Activated CD4-positive, alpha-beta T cell treated with anti-CD3 and anti-CD28 coated beads, Interleukin-10, Interleukin-2, amounts not matched to agents 100 ng/mL and 50 ng/mL, durations not matched to agents 16 hours and 8 hours (primary cell): ENCODE measurements at regions not wholly inside any gene's neighbourhood (a gene's known extent, or its start where the extent isn't known, plus 50 kb on each side); places are given as distances from the start of the nearest gene placed in this dataset.

Experiments used
- DNase-seq: peaks from one replicate; pipeline ENCODE4 v3.0.0-alpha.2; 2020

GRCh38 chr1:201711811-201712210 lies 117.1 kb upstream of the IPO9 start:
- DNase-seq, result no peak

DNA sequence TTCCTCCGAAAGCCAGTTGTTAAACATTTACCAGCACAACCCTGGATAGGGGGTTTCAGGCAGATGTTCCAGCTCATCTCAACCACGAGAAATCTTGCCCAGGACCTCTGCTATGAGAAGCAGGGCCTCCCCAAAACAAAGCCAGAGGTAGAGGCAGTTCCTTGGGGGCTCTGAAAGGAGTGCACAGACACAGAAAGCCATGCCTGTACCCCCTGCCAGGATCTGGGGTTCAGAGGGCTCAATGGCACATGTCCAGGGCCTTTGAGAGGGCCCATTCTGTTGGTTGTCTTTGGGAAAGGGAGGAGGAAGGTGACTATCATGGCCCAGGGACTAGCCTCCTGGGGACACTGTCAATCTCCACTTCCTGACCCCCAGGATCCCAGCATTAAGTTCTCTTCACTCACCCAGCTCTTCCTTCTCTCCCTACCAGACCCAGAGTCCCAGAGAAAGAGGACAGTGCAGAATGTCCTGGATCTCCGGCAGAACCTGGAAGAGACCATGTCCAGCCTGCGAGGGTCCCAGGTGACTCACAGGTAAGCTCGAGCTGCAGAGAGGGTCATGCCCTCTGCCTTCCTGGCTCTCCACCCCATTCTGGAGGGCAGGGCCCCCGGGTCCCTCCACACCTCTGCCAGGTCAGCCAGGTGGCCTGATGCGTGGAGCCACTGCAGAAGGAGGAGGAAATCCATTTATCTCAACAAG lies 116.4 kb upstream of the IPO9 start:
- no peak for DNase-seq

DNA sequence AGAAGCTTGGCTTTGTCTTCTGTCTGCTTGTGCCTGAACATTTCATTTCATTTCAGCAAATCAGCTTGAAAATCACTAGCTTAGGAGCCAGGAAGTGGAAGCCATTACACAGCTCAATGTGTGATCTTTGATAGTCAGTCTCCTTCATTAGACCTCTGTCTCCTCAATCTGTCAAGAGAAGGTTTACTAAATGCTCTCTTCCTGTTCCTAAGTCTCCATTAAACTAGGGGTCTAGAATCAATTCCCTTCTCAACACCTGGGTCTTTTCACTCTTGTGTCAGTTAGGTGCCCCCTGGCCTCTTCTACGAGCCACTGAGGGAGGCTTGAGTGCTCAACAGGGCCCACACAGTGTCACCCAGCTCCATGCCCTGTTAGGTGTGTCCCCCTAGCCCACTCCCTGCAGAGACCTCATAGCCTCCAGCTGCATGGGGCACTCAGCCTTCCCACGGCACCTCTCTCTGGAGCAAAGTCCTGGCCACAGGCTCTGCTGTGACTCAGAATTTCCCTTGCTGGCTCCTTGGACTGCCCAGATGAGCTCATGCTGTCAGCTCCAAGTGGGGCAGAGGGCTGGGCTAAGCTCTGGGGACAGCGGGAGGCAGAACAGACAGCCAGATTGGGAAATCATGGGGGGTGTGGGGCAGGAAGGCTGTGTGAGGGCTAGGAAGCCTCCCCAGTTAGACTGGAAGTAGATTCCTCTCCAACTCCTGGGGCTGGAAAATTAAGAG lies 115.7 kb upstream of the IPO9 start:
- no peak for DNase-seq

DNA sequence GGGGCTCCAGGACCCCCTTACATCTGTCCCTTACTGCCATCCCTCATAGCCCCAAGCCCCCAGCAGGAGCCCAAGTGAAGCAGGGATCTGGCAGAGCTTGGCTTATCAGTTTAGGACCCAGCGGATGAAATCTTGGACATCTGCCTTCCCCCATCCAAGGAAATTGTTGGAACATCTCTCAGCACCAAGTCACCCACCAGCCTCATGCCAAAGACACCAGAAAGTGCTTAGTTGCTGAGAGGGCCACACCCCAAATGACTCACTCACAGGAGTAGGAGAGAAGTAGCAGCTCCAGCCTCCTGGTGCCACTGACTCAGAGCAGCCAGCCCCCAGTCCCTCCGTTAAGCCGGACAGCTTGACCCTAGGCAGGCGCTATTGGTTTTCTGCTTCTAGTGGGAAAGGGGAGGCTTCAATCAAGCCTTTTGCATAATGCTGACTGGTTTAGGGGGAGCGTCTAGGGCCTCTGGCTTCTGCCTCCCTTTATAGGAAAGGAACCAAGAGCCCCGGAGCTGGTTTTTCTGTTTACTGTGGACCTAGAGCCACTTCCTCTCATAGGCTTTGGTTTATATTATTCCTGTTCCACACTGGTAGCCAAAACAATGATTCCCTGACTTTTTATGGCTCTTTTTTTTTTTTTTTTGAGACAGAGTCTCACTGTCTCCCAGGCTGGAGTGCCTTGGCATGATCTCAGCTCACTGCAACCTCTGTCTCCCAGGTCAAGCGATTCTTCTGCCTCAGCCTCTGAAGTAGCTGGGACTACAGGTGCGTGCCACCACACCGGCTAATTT lies 114.2 kb upstream of the IPO9 start:
- no peak for DNase-seq

- no peak for DNase-seq
Observed at GRCh38 chr1:201715351-201715750, 113.6 kb upstream of the IPO9 start.

DNA sequence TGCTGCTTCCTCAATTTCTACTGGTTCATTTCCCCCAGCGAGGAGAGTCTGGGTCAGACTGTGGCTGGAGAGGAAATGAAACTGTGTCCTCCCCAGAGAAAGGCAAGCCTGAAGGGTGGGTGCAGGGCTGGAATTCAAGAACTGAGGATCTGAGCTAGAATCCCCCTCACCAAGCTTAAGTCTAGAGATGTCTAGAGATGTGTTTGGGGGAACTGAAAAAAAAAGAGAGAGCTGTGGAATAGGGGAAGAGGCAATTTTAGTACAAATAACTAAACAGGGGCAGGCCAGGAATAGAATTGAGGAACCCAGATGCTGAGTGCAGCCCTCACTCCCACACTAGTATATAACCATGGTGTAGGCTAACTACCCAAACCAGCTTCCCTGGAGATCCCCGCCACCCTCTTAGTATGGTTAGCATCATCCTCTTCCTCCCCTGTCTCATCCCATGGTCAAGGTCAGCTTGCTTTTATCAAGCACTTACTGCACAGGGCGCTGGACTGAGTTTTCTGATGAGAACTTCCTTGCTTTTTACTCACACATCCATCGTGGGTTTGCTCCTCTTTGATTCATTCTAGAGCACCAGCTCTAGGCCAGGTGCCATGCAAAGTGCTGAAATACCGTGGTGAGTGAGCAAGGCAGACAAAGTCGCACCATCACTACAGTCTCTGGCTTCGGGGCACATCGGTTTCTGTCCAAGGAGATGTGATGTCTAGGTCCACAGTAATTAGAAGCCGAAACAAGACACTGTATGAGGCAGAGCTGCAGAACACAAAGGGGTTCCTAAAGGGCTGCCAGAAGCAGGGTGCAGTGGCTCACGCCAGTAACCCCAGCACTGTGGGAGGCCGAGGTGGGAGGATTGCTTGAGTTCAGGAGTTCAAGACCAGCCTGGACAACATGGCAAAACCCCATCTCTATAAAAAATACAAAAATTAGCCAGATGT lies 112.9 kb upstream of the IPO9 start:
- no peak for DNase-seq

- no peak for DNase-seq
Observed at GRCh38 chr1:201716742-201717135, 112.2 kb upstream of the IPO9 start.

- DNase-seq, result no peak
Observed at GRCh38 chr1:201717286-201717685, 111.7 kb upstream of the IPO9 start.

GRCh38 chr1:201718346-201719202 lies 110.4 kb upstream of the IPO9 start:
- no peak for DNase-seq

GRCh38 chr1:201719812-201720521 lies 109.0 kb upstream of the IPO9 start:
- DNase-seq, result no peak

DNA sequence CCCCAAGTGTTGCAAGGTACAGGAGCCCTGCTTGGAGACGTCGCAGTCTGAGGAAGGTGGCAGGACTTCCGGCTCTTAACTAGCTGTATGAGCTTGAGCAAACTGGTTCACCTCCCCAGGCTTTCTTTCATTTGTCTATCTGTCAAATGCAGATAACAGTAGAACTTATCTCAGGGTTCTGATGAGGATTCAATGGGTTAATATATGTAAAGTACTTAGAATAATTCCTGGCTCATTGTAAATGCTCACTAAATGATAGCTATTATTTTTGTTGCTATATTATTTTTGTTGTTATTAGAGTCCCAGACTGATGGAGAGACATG lies 108.5 kb upstream of the IPO9 start:
- no peak for DNase-seq

DNA sequence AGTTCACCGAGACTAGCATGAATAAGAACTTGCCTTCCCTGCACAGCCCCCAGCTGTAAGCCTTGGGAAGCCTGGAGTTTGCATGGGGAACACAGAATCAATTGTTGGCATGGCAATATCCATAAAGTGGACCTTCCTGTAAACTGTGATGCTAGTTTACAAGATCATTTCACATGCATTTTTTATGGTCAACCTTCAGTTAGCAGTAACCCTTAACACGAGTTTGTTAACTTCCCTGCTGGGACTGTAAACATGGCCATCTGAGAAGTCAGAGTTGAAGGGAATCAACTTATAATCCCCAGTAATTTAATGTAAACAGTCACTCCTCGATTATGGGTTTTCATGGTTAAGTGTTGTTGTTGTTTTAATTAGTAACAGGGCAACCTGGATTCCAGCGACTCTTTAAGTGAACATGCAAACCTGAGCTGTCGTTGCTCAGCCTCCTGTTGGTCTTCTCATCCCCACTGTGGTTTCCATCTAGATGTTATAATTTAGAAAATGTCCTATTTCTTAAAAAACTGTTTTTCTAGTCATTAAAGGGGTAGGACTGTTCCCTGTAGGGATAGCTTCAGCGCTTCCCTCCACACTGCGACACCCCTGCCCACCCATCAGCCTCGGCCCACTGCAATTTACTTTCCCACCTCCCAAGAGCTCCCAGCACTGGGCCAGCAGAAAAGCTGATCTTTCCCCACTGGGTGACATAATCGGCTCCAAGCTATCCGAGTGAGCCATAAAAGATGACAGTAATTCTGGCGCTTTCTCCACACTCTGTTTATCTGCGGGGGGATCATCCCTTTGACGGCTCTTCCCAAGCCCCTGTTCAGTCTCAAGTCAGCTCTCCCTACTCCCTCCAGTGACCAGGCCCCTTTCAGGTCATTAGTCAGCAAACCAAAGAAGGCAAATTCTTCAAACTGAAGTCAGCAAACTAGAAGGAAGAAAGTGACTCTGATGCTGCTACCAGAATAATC lies 107.6 kb upstream of the IPO9 start:
- no peak for DNase-seq

DNA sequence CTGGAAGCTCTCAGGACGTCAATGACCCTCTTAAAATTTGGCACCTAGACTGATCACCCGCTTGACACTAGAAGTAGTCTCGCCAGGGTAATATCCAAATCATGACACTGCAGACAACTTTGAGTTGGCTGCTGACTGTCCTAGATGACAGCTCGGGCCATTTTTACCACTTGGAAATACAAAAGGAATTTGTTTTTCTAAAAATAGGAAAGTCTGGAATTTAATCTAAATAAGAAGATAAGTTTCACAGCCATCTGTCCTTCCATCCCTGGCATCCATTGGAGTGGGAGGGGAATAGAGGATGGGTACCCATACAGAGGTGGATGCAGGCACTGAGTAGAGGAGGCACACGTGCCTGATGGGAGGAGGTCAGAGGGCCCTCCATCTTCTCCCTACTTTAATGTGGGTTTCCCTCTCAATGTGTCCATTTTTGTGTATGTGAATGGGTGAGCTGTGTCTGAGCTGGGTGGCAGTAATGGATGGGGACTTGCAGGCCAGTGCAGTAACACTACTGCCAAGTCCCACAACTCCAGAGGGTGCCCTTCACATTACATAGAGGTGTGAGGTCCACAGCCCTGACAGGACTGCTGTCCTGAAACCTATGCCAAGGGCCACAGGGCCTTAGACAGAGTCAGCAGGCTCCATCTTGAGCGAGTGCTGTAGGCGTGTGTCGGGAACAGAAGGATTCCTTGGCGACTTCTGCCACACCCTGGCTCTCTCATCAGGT lies 104.8 kb upstream of the IPO9 start:
- DNase-seq, result no peak

GRCh38 chr1:201724766-201725118 lies 104.2 kb upstream of the IPO9 start:
- DNase-seq, result no peak

DNA sequence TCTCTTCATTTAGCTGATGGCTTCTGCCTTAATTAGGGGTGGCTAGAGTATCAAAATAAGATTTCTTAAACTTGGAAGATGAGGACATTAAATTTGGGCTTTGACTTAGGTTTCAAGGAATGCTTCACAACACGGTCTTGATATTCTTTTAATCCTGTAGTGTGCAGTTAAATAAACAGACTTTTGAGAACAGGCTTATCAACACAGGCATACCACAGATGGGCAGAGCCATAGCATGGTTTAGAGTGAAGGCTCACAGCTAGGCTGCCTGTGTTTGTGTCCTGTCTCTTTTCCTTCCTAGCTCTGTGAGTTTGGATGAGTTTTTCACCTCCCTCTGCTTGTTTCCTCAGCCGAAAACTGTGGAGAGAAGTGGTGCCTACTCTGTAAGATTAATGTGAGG lies 102.3 kb upstream of the IPO9 start:
- DNase-seq, result no peak

DNA sequence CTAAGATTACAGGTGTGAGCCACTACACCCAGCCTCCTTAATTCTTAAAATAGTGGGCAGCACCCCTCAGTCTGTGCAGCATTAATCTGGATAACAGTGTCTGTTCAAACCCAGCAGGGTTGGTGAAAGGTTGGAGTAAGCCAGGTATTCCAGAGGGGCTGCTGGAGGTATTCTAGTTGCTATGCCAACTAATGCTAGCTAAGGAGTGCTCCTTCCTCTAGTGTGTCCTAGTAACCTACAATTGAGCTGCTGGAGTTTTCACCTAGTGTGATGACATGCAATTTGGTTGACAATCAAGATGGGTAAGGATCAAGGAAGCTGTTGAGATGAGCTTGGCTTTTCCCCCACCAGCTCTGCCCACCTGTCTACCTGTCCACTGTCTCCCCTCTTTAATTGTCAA lies 100.2 kb upstream of the IPO9 start:
- DNase-seq, result no peak

GRCh38 chr1:201729973-201730608 lies 98.9 kb upstream of the IPO9 start:
- no peak for DNase-seq

DNA sequence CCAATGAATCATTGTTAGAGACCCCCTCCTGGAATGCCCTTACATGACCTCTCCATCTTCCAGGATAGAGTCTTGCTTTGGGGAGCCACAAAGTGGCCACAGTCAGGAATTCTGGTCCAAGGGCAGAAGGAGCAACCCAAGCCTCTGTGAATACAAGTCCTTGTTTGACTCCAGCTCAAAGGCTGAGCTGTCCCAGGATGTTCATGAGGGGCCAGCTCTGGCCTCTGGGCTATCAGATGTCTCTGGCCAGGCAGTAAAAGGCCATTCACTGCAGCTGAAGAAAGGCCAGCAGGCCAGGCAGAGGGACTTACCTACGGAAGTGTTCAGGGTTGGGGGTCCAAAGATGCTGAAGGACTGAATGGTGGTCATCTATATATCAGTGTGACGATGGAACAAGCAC lies 98.3 kb upstream of the IPO9 start:
- DNase-seq, result no peak

- no peak for DNase-seq
Observed at GRCh38 chr1:201731142-201731541, 97.8 kb upstream of the IPO9 start.
